Astrocyte (in vitro differentiated cells and primary cell): ENCODE measurements at regions not wholly inside any gene's neighbourhood (a gene's known extent, or its start where the extent isn't known, plus 50 kb on each side); places are given as distances from the start of the nearest gene placed in this dataset.

ENCODE experiments used
- DNase-seq: peaks from one replicate; pipeline ENCODE4 v3.0.0-alpha.2; 2010; ENCODE audit warnings: low read depth
- FAIRE-seq: peaks from 2 replicates; lab custom pipeline; 2011; peaks lifted over from hg19 to GRCh38; lab: Jason Lieb, UNC
- H2AFZ ChIP-seq: 2 replicates; pipeline ENCODE4 v1.6.0; 2012; ENCODE audit warnings: low read depth, low read length, inconsistent platforms
- H3K27ac ChIP-seq: 2 replicates; pipeline ENCODE4 v1.5.1; 2011; ENCODE audit warnings: low read depth, low read length, inconsistent platforms
- H3K27me3 ChIP-seq: 2 replicates; pipeline ENCODE4 v1.6.0; 2011; ENCODE audit warnings: low read length, inconsistent platforms; ENCODE audit not compliant: insufficient read depth
- H3K36me3 ChIP-seq: 2 replicates; pipeline ENCODE4 v1.5.1; 2011; ENCODE audit warnings: low read length, inconsistent platforms; ENCODE audit not compliant: insufficient read depth
- H3K4me1 ChIP-seq: 2 replicates; pipeline ENCODE4 v1.5.1; 2011; ENCODE audit warnings: low read length, inconsistent platforms; ENCODE audit not compliant: insufficient read depth
- H3K4me2 ChIP-seq: 2 replicates; pipeline ENCODE4 v1.6.0; 2012; ENCODE audit warnings: low read length, inconsistent platforms
- H3K4me3 ChIP-seq: 2 replicates; pipeline ENCODE4 v1.5.1; 2011; ENCODE audit warnings: low read depth, mild to moderate bottlenecking, low read length, inconsistent platforms; ENCODE audit not compliant: insufficient read depth
- H3K79me2 ChIP-seq: 2 replicates; pipeline ENCODE4 v1.6.0; 2012; ENCODE audit warnings: mild to moderate bottlenecking, low read length, inconsistent platforms; ENCODE audit not compliant: insufficient read depth
- H3K9ac ChIP-seq: 2 replicates; pipeline ENCODE4 v1.6.0; 2012; ENCODE audit warnings: mild to moderate bottlenecking, low read length, inconsistent platforms
- H3K9me3 ChIP-seq: 2 replicates; pipeline ENCODE4 v1.5.1; 2012; ENCODE audit warnings: low read depth, mild to moderate bottlenecking, low read length, inconsistent platforms; ENCODE audit not compliant: insufficient read depth
- H4K20me1 ChIP-seq: 2 replicates; pipeline ENCODE4 v1.6.0; 2012; ENCODE audit warnings: low read length, inconsistent platforms; ENCODE audit not compliant: insufficient read depth
- H3K27ac Mint-ChIP-seq: one replicate; pipeline ENCODE4 v1.8.0; 2021; ENCODE audit warnings: mild to moderate bottlenecking, mixed read lengths; ENCODE audit not compliant: unreplicated experiment
- H3K27me3 Mint-ChIP-seq: one replicate; pipeline ENCODE4 v1.8.0; 2021; ENCODE audit warnings: low read depth, mixed read lengths; ENCODE audit not compliant: unreplicated experiment
- H3K36me3 Mint-ChIP-seq: one replicate; pipeline ENCODE4 v1.8.0; 2021; ENCODE audit warnings: low read depth, mixed read lengths; ENCODE audit not compliant: unreplicated experiment
- H3K4me1 Mint-ChIP-seq: one replicate; pipeline ENCODE4 v1.8.0; 2021; ENCODE audit warnings: low read depth, mixed read lengths; ENCODE audit not compliant: unreplicated experiment
- H3K4me3 Mint-ChIP-seq: one replicate; pipeline ENCODE4 v1.8.0; 2021; ENCODE audit warnings: mild to moderate bottlenecking, moderate library complexity, mixed read lengths; ENCODE audit not compliant: unreplicated experiment
- H3K9me3 Mint-ChIP-seq: one replicate; pipeline ENCODE4 v1.8.0; 2021; ENCODE audit warnings: mild to moderate bottlenecking, mixed read lengths; ENCODE audit not compliant: unreplicated experiment
- EZH2 ChIP-seq: IDR thresholded peaks from 2 replicates; pipeline ENCODE4 v1.6.1; 2012; ENCODE audit warnings: mild to moderate bottlenecking, low read length, inconsistent platforms; ENCODE audit not compliant: insufficient read depth
- TF ChIP-seq, protein P1 (sequence below): IDR thresholded peaks from 2 replicates; pipeline ENCODE4 v1.5.1; 2011; ENCODE audit warnings: low read depth, mild to moderate bottlenecking, inconsistent platforms, low read length, moderate library complexity; ENCODE audit not compliant: insufficient read depth

DNA sequence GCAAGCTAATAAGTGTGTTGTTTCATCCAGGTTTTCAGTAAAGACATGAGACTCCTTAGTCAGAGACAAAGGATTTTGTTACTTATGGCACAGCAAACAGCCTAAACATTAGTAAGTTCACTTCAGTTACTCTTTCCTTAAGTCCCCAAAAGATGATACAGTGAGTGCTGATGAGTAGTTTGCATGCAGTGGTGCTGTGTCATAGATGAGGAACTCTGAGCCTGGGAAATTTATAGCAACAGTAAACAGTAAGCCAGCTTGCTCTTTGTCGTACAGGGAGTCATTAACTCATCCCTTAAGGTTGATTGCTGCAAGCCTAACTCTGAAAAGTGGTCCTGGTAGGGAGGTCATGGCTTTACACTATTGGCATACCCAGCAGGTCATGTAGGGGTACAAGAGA is 208.6 kb upstream of the OR4E1 start:
- no peak for FAIRE-seq
- H3K4me1 Mint-ChIP-seq = peaks cover 22% of the 10 kb centered on the region
- Histone ChIP-seq H2AFZ (no peak overlapping the region), H4K20me1 (no peaks in the 10 kb centered on the region), H3K9me3 (no peaks in the 10 kb centered on the region), H3K36me3 (no peaks in the 10 kb centered on the region), H3K4me2 (no peak overlapping the region), H3K27ac (no peak overlapping the region), H3K79me2 (no peaks in the 10 kb centered on the region), H3K27me3 (no peaks in the 10 kb centered on the region), H3K9ac (no peak overlapping the region), H3K4me1 (no peaks in the 10 kb centered on the region), H3K4me3 (no peak overlapping the region)
- H3K4me3 Mint-ChIP-seq = peak overlapping the region; percentile 17
- no peaks in the 10 kb centered on the region for H3K27me3 Mint-ChIP-seq
- TF ChIP-seq, protein P1, sequence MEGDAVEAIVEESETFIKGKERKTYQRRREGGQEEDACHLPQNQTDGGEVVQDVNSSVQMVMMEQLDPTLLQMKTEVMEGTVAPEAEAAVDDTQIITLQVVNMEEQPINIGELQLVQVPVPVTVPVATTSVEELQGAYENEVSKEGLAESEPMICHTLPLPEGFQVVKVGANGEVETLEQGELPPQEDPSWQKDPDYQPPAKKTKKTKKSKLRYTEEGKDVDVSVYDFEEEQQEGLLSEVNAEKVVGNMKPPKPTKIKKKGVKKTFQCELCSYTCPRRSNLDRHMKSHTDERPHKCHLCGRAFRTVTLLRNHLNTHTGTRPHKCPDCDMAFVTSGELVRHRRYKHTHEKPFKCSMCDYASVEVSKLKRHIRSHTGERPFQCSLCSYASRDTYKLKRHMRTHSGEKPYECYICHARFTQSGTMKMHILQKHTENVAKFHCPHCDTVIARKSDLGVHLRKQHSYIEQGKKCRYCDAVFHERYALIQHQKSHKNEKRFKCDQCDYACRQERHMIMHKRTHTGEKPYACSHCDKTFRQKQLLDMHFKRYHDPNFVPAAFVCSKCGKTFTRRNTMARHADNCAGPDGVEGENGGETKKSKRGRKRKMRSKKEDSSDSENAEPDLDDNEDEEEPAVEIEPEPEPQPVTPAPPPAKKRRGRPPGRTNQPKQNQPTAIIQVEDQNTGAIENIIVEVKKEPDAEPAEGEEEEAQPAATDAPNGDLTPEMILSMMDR = no peak
- TF ChIP-seq EZH2 = no peak
- peak overlapping the region; percentile 4 for H3K27ac Mint-ChIP-seq
- no peaks in the 10 kb centered on the region for H3K36me3 Mint-ChIP-seq
- no peak for DNase-seq
- no peaks in the 10 kb centered on the region for H3K9me3 Mint-ChIP-seq

DNA sequence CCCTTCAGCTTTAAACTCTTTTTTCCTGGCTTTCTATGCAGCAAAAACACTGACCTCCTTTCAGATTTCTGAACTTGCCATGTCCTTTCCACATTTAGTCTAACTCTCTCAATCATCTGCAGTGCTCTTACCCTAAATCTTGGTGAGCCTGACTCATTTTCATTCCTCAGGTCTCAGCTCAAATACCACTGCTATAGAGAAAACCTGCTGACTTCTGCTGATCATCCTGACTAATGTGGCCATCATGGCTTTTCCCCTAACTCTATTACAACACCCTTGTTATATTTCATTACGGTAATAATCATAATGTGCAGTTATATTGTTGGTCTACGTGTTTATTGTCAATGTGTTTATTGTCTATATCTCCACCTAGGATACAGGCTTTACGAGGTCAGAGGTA is 207.3 kb upstream of the OR4E1 start:
- peaks cover 22% of the 10 kb centered on the region for H3K4me1 Mint-ChIP-seq
- no peak overlapping the region for H2AFZ ChIP-seq
- no peak overlapping the region for H3K27ac Mint-ChIP-seq

DNA sequence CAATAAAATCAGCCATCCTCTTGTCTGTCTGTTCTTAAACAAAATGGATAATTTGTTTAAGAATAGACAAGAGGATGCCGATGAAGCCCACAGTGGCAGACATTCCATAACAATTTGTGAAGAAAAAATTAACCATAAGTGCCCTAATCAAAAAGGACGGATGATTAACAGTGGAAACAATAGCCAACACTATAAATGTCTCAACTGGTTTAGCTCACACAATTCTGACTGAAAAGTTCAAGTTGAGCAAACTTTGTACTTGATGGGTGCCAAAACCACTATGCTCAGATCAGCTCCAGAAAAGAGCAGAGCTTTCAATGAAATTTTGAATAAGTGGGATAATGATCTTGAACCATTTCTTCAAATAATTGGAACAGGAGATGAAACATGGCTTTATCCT is 202.2 kb upstream of the OR4E1 start:
- no peaks in the 10 kb centered on the region for H3K9me3 Mint-ChIP-seq
- H3K4me1 Mint-ChIP-seq = peaks cover 4% of the 10 kb centered on the region
- no peaks in the 10 kb centered on the region for H4K20me1 ChIP-seq
- H3K4me1 ChIP-seq = no peaks in the 10 kb centered on the region
- no peak overlapping the region for H3K27ac ChIP-seq
- FAIRE-seq (no peak), DNase-seq (no peak)
- TF ChIP-seq, protein P1 = no peak
- TF ChIP-seq EZH2 = no peak
- no peaks in the 10 kb centered on the region for H3K27me3 ChIP-seq
- H3K36me3 ChIP-seq = no peaks in the 10 kb centered on the region
- H3K79me2 ChIP-seq = no peaks in the 10 kb centered on the region
- no peak overlapping the region for H3K4me3 Mint-ChIP-seq
- H3K27me3 Mint-ChIP-seq = no peaks in the 10 kb centered on the region
- no peak overlapping the region for H3K9ac ChIP-seq
- H2AFZ ChIP-seq = no peak overlapping the region
- no peak overlapping the region for H3K4me2 ChIP-seq
- no peaks in the 10 kb centered on the region for H3K9me3 ChIP-seq
- H3K36me3 Mint-ChIP-seq = no peaks in the 10 kb centered on the region
- no peak overlapping the region for H3K4me3 ChIP-seq
- H3K27ac Mint-ChIP-seq = no peak overlapping the region

More for the DNA sequence above, 207.3 kb upstream of the OR4E1 start:
- Histone ChIP-seq H3K36me3 (no peaks in the 10 kb centered on the region), H3K79me2 (no peaks in the 10 kb centered on the region), H3K4me1 (no peaks in the 10 kb centered on the region), H3K4me2 (no peak overlapping the region), H3K4me3 (no peak overlapping the region), H3K27me3 (no peaks in the 10 kb centered on the region), H3K27ac (no peak overlapping the region), H3K9me3 (no peaks in the 10 kb centered on the region), H3K9ac (no peak overlapping the region), H4K20me1 (no peaks in the 10 kb centered on the region)
- no peak for TF ChIP-seq EZH2
- TF ChIP-seq, protein P1 = no peak
- no peak for FAIRE-seq
- Mint-ChIP-seq H3K36me3 (no peaks in the 10 kb centered on the region), H3K4me3 (no peak overlapping the region), H3K9me3 (no peaks in the 10 kb centered on the region), H3K27me3 (no peaks in the 10 kb centered on the region)
- no peak for DNase-seq
